ENCODE measurements at regions not wholly inside any gene's neighbourhood (a gene's known extent, or its start where the extent isn't known, plus 50 kb on each side); places are given as distances from the start of the nearest gene placed in this dataset.
"Not testable (repeated sequence)": the region's sequence is repeated elsewhere in the genome, so short reads cannot be mapped to it uniquely, and the experiment has no call there.

GRCh38 chr12:67042697-67043131 is 226.4 kb upstream of the CAND1 start:
- Histone ChIP-seq H3K9ac (ENCODE audit: low read depth in 2 of 2, low read length in 2 of 2) (no peak overlapping the region), H3K27me3 (no peaks in the 10 kb centered on the region), H3K9me3 (no peaks in the 10 kb centered on the region), H3K27ac (no peak overlapping the region), H3K4me3 (no peak overlapping the region), H3K4me1 (no peaks in the 10 kb centered on the region), H3K36me3 (no peaks in the 10 kb centered on the region)
- intact Hi-C loops (cut with DNase I): no loop called here
- no peak for DNase-seq
- TF ChIP-seq CTCF (IDR thresholded peaks at IDR 0.05): no peak

DNA sequence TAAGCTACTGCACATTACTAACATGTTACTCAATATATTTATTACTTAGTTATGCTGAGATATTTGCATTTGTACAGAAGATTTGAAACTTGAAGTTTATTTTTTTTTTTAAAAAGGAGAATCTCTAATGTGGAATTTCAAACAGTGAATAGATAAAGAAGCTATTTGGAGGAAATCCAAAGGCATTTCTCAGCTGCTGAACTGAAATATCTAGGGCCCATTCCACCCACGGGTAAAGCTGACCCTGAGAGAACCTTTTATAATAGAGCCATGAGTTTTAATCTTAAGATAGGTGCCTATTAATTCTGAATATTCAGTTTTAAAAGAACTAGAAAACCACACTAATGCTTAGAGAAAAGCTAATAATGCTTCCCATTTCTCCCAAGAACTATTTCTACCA is 225.4 kb upstream of the CAND1 start:
- Histone ChIP-seq H3K4me1 (no peaks in the 10 kb centered on the region), H3K9ac (ENCODE audit: low read depth in 2 of 2, low read length in 2 of 2) (no peak overlapping the region), H3K9me3 (no peaks in the 10 kb centered on the region), H3K27ac (no peak overlapping the region), H3K27me3 (no peaks in the 10 kb centered on the region), H3K4me3 (no peak overlapping the region), H3K36me3 (no peaks in the 10 kb centered on the region)
- no peak for TF ChIP-seq CTCF (IDR thresholded peaks at IDR 0.05)
- intact Hi-C loops (cut with DNase I): no loop called here
- no peak for DNase-seq

DNA sequence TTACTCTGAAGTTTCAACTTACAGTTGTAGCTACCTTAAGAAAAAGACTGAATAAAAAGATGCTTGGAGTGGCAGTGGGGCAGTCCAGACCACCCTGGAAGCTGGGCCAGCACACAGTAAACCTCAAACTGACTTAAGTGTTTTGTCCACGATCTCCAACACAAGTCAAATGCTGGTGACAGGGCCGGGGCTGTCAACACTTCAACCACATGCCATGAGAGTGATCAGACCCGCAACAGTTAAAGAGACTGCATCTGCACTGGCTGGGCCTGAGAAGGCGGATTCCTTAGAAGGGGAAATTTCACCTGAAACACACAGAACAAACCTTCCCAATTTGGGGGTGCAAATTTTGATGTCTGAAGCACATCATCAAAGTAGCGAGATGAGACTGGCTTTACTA is 223.5 kb upstream of the CAND1 start:
- Histone ChIP-seq H3K27me3 (no peaks in the 10 kb centered on the region), H3K9me3 (no peaks in the 10 kb centered on the region), H3K27ac (no peak overlapping the region), H3K36me3 (no peaks in the 10 kb centered on the region), H3K4me1 (no peaks in the 10 kb centered on the region), H3K4me3 (no peak overlapping the region), H3K9ac (ENCODE audit: low read depth in 2 of 2, low read length in 2 of 2) (no peak overlapping the region)
- TF ChIP-seq CTCF (IDR thresholded peaks at IDR 0.05): no peak
- intact Hi-C loops (cut with DNase I): no loop called here
- no peak for DNase-seq

DNA sequence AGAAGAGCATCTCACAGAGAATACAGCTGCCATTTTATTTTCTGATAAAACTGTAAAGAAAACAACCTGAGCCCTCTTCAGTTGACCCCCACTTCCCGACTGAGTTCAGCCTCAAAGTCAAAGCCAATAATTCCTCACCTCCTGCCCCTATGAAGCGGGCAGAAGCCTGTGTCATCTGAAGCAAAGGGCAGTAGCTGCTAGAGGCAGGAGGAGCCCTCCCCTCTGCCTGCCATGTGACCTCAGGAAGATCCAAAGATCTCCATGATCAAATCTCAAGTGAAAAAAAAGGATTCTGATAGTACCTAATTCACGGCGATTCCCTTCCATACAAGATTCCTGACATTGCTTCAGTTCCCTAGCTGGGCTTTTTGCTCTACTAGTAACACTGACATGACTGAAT is 223.1 kb upstream of the CAND1 start:
- no peaks in the 10 kb centered on the region for H3K27me3 ChIP-seq
- no peaks in the 10 kb centered on the region for H3K36me3 ChIP-seq
- no peak overlapping the region for H3K27ac ChIP-seq
- H3K9ac ChIP-seq (ENCODE audit: low read depth in 2 of 2, low read length in 2 of 2): no peak overlapping the region
- DNase-seq: no peak
- no peak overlapping the region for H3K4me3 ChIP-seq
- H3K4me1 ChIP-seq: no peaks in the 10 kb centered on the region
- no peaks in the 10 kb centered on the region for H3K9me3 ChIP-seq
- TF ChIP-seq CTCF (IDR thresholded peaks at IDR 0.05): no peak
- intact Hi-C loops (cut with DNase I): no loop called here

GRCh38 chr12:67047634-67048033 is 221.5 kb upstream of the CAND1 start:
- H3K9me3 ChIP-seq: no peaks in the 10 kb centered on the region
- no peak overlapping the region for H3K27ac ChIP-seq
- DNase-seq: no peak
- intact Hi-C loops (cut with DNase I): no loop called here
- H3K36me3 ChIP-seq: no peaks in the 10 kb centered on the region
- H3K4me3 ChIP-seq: no peak overlapping the region
- H3K4me1 ChIP-seq: no peaks in the 10 kb centered on the region
- no peak overlapping the region for H3K9ac ChIP-seq (ENCODE audit: low read depth in 2 of 2, low read length in 2 of 2)
- H3K27me3 ChIP-seq: no peaks in the 10 kb centered on the region
- no peak for TF ChIP-seq CTCF (IDR thresholded peaks at IDR 0.05)

DNA sequence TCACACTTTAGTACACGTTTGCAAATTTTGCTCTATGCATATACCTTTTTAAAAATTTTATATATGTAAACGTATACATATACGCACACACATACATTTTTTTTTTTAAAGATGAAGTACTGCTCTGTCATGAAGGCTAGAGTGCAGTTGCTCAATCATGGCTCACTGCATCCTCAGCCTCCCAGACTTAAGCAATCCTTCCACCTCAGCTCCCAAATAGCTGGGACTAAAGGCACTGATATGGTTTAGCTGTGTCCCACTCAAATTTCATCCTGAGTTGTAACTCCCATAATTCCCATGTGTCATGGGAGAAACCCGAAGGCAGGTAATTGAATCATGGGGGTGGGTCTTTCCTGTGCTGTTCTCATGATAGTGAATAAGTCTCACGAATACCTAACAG is 220.8 kb upstream of the CAND1 start:
- H3K27me3 ChIP-seq: no peaks in the 10 kb centered on the region
- H3K27ac ChIP-seq: no peak overlapping the region
- no peak overlapping the region for H3K4me3 ChIP-seq
- no peaks in the 10 kb centered on the region for H3K9me3 ChIP-seq
- TF ChIP-seq CTCF (IDR thresholded peaks at IDR 0.05): no peak
- no peaks in the 10 kb centered on the region for H3K36me3 ChIP-seq
- H3K4me1 ChIP-seq: no peaks in the 10 kb centered on the region
- intact Hi-C loops (cut with DNase I): no loop called here
- DNase-seq: no peak
- H3K9ac ChIP-seq (ENCODE audit: low read depth in 2 of 2, low read length in 2 of 2): no peak overlapping the region

DNA sequence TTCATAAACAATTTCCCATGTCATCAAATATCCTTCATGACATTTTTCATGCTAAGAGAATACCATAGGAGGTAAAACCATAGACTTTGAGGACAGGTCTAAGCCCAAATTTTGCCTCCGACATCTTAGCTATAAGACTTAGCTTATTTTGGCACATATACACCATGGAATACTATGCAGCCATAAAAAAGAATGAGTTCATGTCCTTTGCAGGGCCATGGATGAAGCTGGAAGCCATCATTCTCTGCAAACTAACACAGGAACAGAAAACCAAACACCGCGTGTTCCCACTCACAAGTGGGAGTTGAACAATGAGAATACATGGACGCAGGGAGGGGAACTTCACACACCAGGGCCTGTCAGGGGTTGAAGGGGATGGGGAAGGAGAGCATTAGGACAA is 220.0 kb upstream of the CAND1 start:
- H3K9ac ChIP-seq (ENCODE audit: low read depth in 2 of 2, low read length in 2 of 2); H3K27ac ChIP-seq; H3K9me3 ChIP-seq; intact Hi-C loops (cut with DNase I); H3K4me3 ChIP-seq; H3K27me3 ChIP-seq; H3K4me1 ChIP-seq; H3K36me3 ChIP-seq; DNase-seq: not testable (repeated sequence)
